A549 (cell line): ENCODE measurements at regions not wholly inside any gene's neighbourhood (a gene's known extent, or its start where the extent isn't known, plus 50 kb on each side); places are given as distances from the start of the nearest gene placed in this dataset.
"Not testable (repeated sequence)": the region's sequence is repeated elsewhere in the genome, so short reads cannot be mapped to it uniquely, and the experiment has no call there.

Experiments
- BHLHE40 ChIP-seq: IDR thresholded peaks from 2 replicates; pipeline ENCODE4 v1.6.1; 2012; ENCODE audit warnings: low read depth, low read length, inconsistent platforms
- CTCF ChIP-seq: fragments of >200 bp; sonication (Bioruptor Twin); formaldehyde crosslinking; IDR thresholded peaks from 3 replicates; pipeline ENCODE4 v1.5.1; 2016
- MAFK ChIP-seq: fragments of 450-650 bp; IDR thresholded peaks from 2 replicates; pipeline ENCODE4 v1.6.1; 2014; ENCODE audit not compliant: partially characterized antibody

GRCh38 chr5:153935151-153935550 lies 103.6 kb downstream of the FAM114A2 start:
- TF ChIP-seq BHLHE40, MAFK, CTCF: not testable (repeated sequence)
